Liver (tissue), 8 donors: ENCODE measurements at regions not wholly inside any gene's neighbourhood (a gene's known extent, or its start where the extent isn't known, plus 50 kb on each side); places are given as distances from the start of the nearest gene placed in this dataset.

Experiments used
- DNase-seq: peaks from one replicate; pipeline ENCODE4 v3.0.0-alpha.2; 2017; ENCODE audit warnings: low spot score
- H3K27ac ChIP-seq, 2 donors: one replicate each; pipeline ENCODE4 v1.7.0; 2013; ENCODE audit warnings: inconsistent platforms in 2 of 2, low read length in 2 of 2, control low read depth in 1 of 2, low read depth in 1 of 2, mild to moderate bottlenecking in 1 of 2
- H3K27me3 ChIP-seq, 4 donors: one replicate each; pipeline versions ENCODE4 v1.6.1 to v1.7.0; 2013; ENCODE audit warnings: low read length in 3 of 4, inconsistent platforms in 1 of 4, mild to moderate bottlenecking in 1 of 4, moderate library complexity in 1 of 4; ENCODE audit not compliant: control insufficient read depth in 4 of 4, insufficient read depth in 4 of 4
- H3K36me3 ChIP-seq, 4 donors: one replicate each; pipeline versions ENCODE4 v1.6.1 to v1.7.0; 2013; ENCODE audit warnings: low read length in 3 of 4, mild to moderate bottlenecking in 3 of 4, low read depth in 1 of 4, moderate library complexity in 1 of 4; ENCODE audit not compliant: control insufficient read depth in 4 of 4, insufficient read depth in 3 of 4
- H3K4me1 ChIP-seq, 4 donors: one replicate each; pipeline versions ENCODE4 v1.6.1 to v1.7.0; 2013; ENCODE audit warnings: low read length in 3 of 4, mild to moderate bottlenecking in 3 of 4, moderate library complexity in 1 of 4; ENCODE audit not compliant: control insufficient read depth in 4 of 4, insufficient read depth in 4 of 4
- H3K4me3 ChIP-seq, 3 donors: one replicate each; pipeline versions ENCODE4 v1.6.1 to v1.7.0; 2013; ENCODE audit warnings: low read length in 3 of 3, control low read depth in 1 of 3, low read depth in 1 of 3, mild to moderate bottlenecking in 1 of 3
- H3K9ac ChIP-seq, 2 donors: one replicate each; pipeline ENCODE4 v1.7.0; 2013; ENCODE audit warnings: low read length in 2 of 2, mild to moderate bottlenecking in 2 of 2, moderate library complexity in 2 of 2, control low read depth in 1 of 2, low read depth in 1 of 2
- H3K9me3 ChIP-seq, 4 donors: one replicate each; pipeline versions ENCODE4 v1.6.1 to v1.7.0; 2013; ENCODE audit warnings: low read length in 3 of 4; ENCODE audit not compliant: control insufficient read depth in 4 of 4
- ATF3 ChIP-seq: IDR thresholded peaks from 2 replicates; pipeline ENCODE4 v1.6.1; 2016; ENCODE audit warnings: antibody characterized with exemption
- CTCF ChIP-seq: fragments of 150-350 bp; IDR thresholded peaks from 2 replicates; pipeline ENCODE4 v1.5.1; 2017; ENCODE audit warnings: improper control_type of control experiment, low read depth, low read length; ENCODE audit not compliant: missing input control
- FOXA1 ChIP-seq: IDR thresholded peaks from 2 replicates; pipeline ENCODE4 v1.6.1; 2016; ENCODE audit warnings: antibody characterized with exemption
- FOXA2 ChIP-seq: IDR thresholded peaks from 2 replicates; pipeline ENCODE4 v1.6.1; 2016; ENCODE audit warnings: antibody characterized with exemption
- GABPA ChIP-seq, 2 donors: IDR thresholded peaks in 1 of 2; conservative IDR thresholded peaks in 1 of 2; 2 replicates each; pipeline ENCODE4 v1.6.1; 2016; ENCODE audit warnings: antibody characterized with exemption in 2 of 2, mild to moderate bottlenecking in 1 of 2, moderate library complexity in 1 of 2
- HNF4A ChIP-seq, 2 donors: conservative IDR thresholded peaks; 2 replicates each; pipeline ENCODE4 v1.6.1; 2016; ENCODE audit warnings: antibody characterized with exemption in 2 of 2, mild to moderate bottlenecking in 2 of 2
- HNF4G ChIP-seq: IDR thresholded peaks from 2 replicates; pipeline ENCODE4 v1.6.1; 2016; ENCODE audit warnings: antibody characterized with exemption
- JUND ChIP-seq, 2 donors: IDR thresholded peaks; 2 replicates each; pipeline ENCODE4 v1.6.1; 2016; ENCODE audit warnings: antibody characterized with exemption in 2 of 2
- MAX ChIP-seq: IDR thresholded peaks from 2 replicates; pipeline ENCODE4 v1.6.1; 2016; ENCODE audit warnings: antibody characterized with exemption
- RXRA ChIP-seq, 2 donors: IDR thresholded peaks; 2 replicates each; pipeline ENCODE4 v1.6.1; 2017 to 2018; ENCODE audit warnings: antibody characterized with exemption in 2 of 2, mild to moderate bottlenecking in 1 of 2
- SP1 ChIP-seq: IDR thresholded peaks from 2 replicates; pipeline ENCODE4 v1.6.1; 2018; ENCODE audit warnings: antibody characterized with exemption, mild to moderate bottlenecking
- TAF1 ChIP-seq: conservative IDR thresholded peaks from 2 replicates; pipeline ENCODE4 v1.6.1; 2016; ENCODE audit warnings: antibody characterized with exemption, mild to moderate bottlenecking
- YY1 ChIP-seq: IDR thresholded peaks from 2 replicates; pipeline ENCODE4 v1.6.1; 2016; ENCODE audit warnings: antibody characterized with exemption, mild to moderate bottlenecking
- ZBTB33 ChIP-seq: IDR thresholded peaks from 2 replicates; pipeline ENCODE4 v1.6.1; 2016; ENCODE audit warnings: antibody characterized with exemption
- WGBS: extraction: QIAGEN DNeasy Blood & Tissue Kit; methylation state at CpG from one replicate; pipeline ENCODE4 v1.1.7; 2013; 5-methylcytosine and 5-hydroxymethylcytosine counted together
- donor health status: healthy.
- donor health status: healthy.
- donor health status: healthy.
- donor health status: healthy.
- donor health status: healthy.

- H3K9ac ChIP-seq: no peak overlapping the region
- H3K27ac ChIP-seq: no peak overlapping the region
- DNase-seq: no peak
- no peaks in the 10 kb centered on the region for H3K36me3 ChIP-seq
- no peaks in the 10 kb centered on the region for H3K4me1 ChIP-seq
- 96% methylated on average over 2 of the region's 2 CpGs for WGBS
- TF ChIP-seq CTCF (no peak), MAX (no peak), ATF3 (no peak), TAF1 (no peak), FOXA2 (no peak), JUND (IDR thresholded peaks at IDR 0.05) (no peak), HNF4G (no peak), GABPA (IDR thresholded peaks at IDR 0.05 in 1 of 2, conservative IDR thresholded peaks at IDR 0.05 in 1 of 2) (no peak), YY1 (no peak), RXRA (IDR thresholded peaks at IDR 0.05) (no peak)
- no peaks in the 10 kb centered on the region for H3K27me3 ChIP-seq
- H3K4me3 ChIP-seq: no peak overlapping the region
- no peaks in the 10 kb centered on the region for H3K9me3 ChIP-seq
These were observed 72.4 kb upstream of the TRPM1 start for GRCh38 chr15:31173790-31174450.

- no peak for DNase-seq
- TF ChIP-seq JUND (IDR thresholded peaks at IDR 0.05) (no peak), CTCF (no peak), ZBTB33 (no peak), FOXA2 (no peak), MAX (no peak), HNF4A (conservative IDR thresholded peaks at IDR 0.05) (no peak), FOXA1 (no peak), SP1 (no peak), YY1 (no peak), ATF3 (no peak)
- no peak overlapping the region for H3K4me3 ChIP-seq
- H3K27ac ChIP-seq: no peak overlapping the region
- no peaks in the 10 kb centered on the region for H3K9me3 ChIP-seq
- 86% methylated on average over 9 of the region's 9 CpGs for WGBS
- no peaks in the 10 kb centered on the region for H3K36me3 ChIP-seq
- no peaks in the 10 kb centered on the region for H3K4me1 ChIP-seq
- H3K27me3 ChIP-seq: no peaks in the 10 kb centered on the region
- no peak overlapping the region for H3K9ac ChIP-seq
These were observed 74.0 kb upstream of the TRPM1 start for GRCh38 chr15:31175484-31175883.
